ENCODE measurements at regions not wholly inside any gene's neighbourhood (a gene's known extent, or its start where the extent isn't known, plus 50 kb on each side); places are given as distances from the start of the nearest gene placed in this dataset.

GRCh38 chr11:92644595-92645445 is 324.6 kb upstream of the MTNR1B start:
- 91 to 93% methylated on average over 10 of the region's 10 CpGs for WGBS, 2 donors
- H3K36me3 ChIP-seq, result no peaks in the 10 kb centered on the region
- no peaks in the 10 kb centered on the region for H3K27me3 ChIP-seq
- no peak overlapping the region for H3K27ac ChIP-seq
- H3K4me1 ChIP-seq, result no peaks in the 10 kb centered on the region
- TF ChIP-seq POLR2A (IDR thresholded peaks at IDR 0.05) (no peak), EP300 (IDR thresholded peaks at IDR 0.05) (no peak), CTCF (IDR thresholded peaks at IDR 0.05) (no peak)
- DNase-seq (ENCODE audit: low spot score in 2 of 2), result no peak
- H3K4me3 ChIP-seq, result no peak overlapping the region
- no peaks in the 10 kb centered on the region for H3K9me3 ChIP-seq

- no peaks in the 10 kb centered on the region for H3K27me3 ChIP-seq
- no peaks in the 10 kb centered on the region for H3K36me3 ChIP-seq
- no peak overlapping the region for H3K27ac ChIP-seq
- WGBS, 2 donors, result 81 to 97% methylated on average over 2 of the region's 2 CpGs
- no peak for DNase-seq (ENCODE audit: low spot score in 2 of 2)
- no peaks in the 10 kb centered on the region for H3K9me3 ChIP-seq
- H3K4me1 ChIP-seq, result no peaks in the 10 kb centered on the region
- H3K4me3 ChIP-seq, result no peak overlapping the region
- TF ChIP-seq CTCF (IDR thresholded peaks at IDR 0.05) (no peak), EP300 (IDR thresholded peaks at IDR 0.05) (no peak), POLR2A (IDR thresholded peaks at IDR 0.05) (no peak)
These were observed 318.3 kb upstream of the MTNR1B start for GRCh38 chr11:92651159-92651558.

GRCh38 chr11:92653454-92653853 is 316.0 kb upstream of the MTNR1B start:
- no peaks in the 10 kb centered on the region for H3K4me1 ChIP-seq
- no peaks in the 10 kb centered on the region for H3K9me3 ChIP-seq
- no peak overlapping the region for H3K4me3 ChIP-seq
- no peak for DNase-seq (ENCODE audit: low spot score in 2 of 2)
- no peaks in the 10 kb centered on the region for H3K27me3 ChIP-seq
- TF ChIP-seq CTCF (IDR thresholded peaks at IDR 0.05) (no peak), EP300 (IDR thresholded peaks at IDR 0.05) (no peak), POLR2A (IDR thresholded peaks at IDR 0.05) (no peak)
- no peaks in the 10 kb centered on the region for H3K36me3 ChIP-seq
- H3K27ac ChIP-seq, result no peak overlapping the region

- H3K27ac ChIP-seq, result no peak overlapping the region
- H3K4me3 ChIP-seq, result no peak overlapping the region
- H3K4me1 ChIP-seq, result no peaks in the 10 kb centered on the region
- H3K36me3 ChIP-seq, result no peaks in the 10 kb centered on the region
- WGBS, 2 donors, result 80 to 87% methylated on average over 2 of the region's 2 CpGs
- DNase-seq (ENCODE audit: low spot score in 2 of 2), result no peak
- no peaks in the 10 kb centered on the region for H3K27me3 ChIP-seq
- no peaks in the 10 kb centered on the region for H3K9me3 ChIP-seq
- no peak for TF ChIP-seq POLR2A (IDR thresholded peaks at IDR 0.05)
- no peak for TF ChIP-seq EP300 (IDR thresholded peaks at IDR 0.05)
- no peak for TF ChIP-seq CTCF (IDR thresholded peaks at IDR 0.05)
These were observed 312.7 kb upstream of the MTNR1B start for GRCh38 chr11:92656783-92657182.

GRCh38 chr11:92657226-92657625 is 312.2 kb upstream of the MTNR1B start:
- no peak overlapping the region for H3K27ac ChIP-seq
- no peaks in the 10 kb centered on the region for H3K9me3 ChIP-seq
- no peak overlapping the region for H3K4me3 ChIP-seq
- WGBS, 2 donors, result 51 to 63% methylated on average over 2 of the region's 2 CpGs
- DNase-seq (ENCODE audit: low spot score in 2 of 2), result no peak
- no peaks in the 10 kb centered on the region for H3K36me3 ChIP-seq
- TF ChIP-seq EP300 (IDR thresholded peaks at IDR 0.05) (no peak), POLR2A (IDR thresholded peaks at IDR 0.05) (no peak), CTCF (IDR thresholded peaks at IDR 0.05) (no peak)
- H3K4me1 ChIP-seq, result no peaks in the 10 kb centered on the region
- H3K27me3 ChIP-seq, result no peaks in the 10 kb centered on the region
